Epithelial cell of proximal tubule (primary cell): ENCODE measurements at regions not wholly inside any gene's neighbourhood (a gene's known extent, or its start where the extent isn't known, plus 50 kb on each side); places are given as distances from the start of the nearest gene placed in this dataset.

Experiments
- DNase-seq: peaks from one replicate; pipeline ENCODE4 v3.0.0-alpha.2; 2011; ENCODE audit warnings: low read depth
- H3K4me3 ChIP-seq: 2 replicates; pipeline ENCODE4 v1.5.1; 2011; ENCODE audit warnings: low read depth, mild to moderate bottlenecking, low read length
- CTCF ChIP-seq: conservative IDR thresholded peaks from 2 replicates; pipeline ENCODE4 v1.5.1; 2012; ENCODE audit warnings: low read depth, mild to moderate bottlenecking, low read length

GRCh38 chr20:12020846-12021245 lies 103.2 kb downstream of the BTBD3 start:
- DNase-seq: no peak
- H3K4me3 ChIP-seq: no peak overlapping the region
- TF ChIP-seq CTCF: no peak

GRCh38 chr20:12022126-12022525 lies 104.4 kb downstream of the BTBD3 start:
- no peak for DNase-seq
- H3K4me3 ChIP-seq: no peak overlapping the region
- TF ChIP-seq CTCF: no peak

GRCh38 chr20:12023194-12023795 lies 105.6 kb downstream of the BTBD3 start:
- no peak for TF ChIP-seq CTCF
- no peak for DNase-seq
- no peak overlapping the region for H3K4me3 ChIP-seq

- H3K4me3 ChIP-seq: no peak overlapping the region
- no peak for DNase-seq
- no peak for TF ChIP-seq CTCF
Measured at GRCh38 chr20:12028771-12029170, 111.1 kb downstream of the BTBD3 start.

GRCh38 chr20:12030470-12030869 lies 112.8 kb downstream of the BTBD3 start:
- DNase-seq: no peak
- no peak for TF ChIP-seq CTCF
- H3K4me3 ChIP-seq: no peak overlapping the region

- no peak for TF ChIP-seq CTCF
- DNase-seq: no peak
- no peak overlapping the region for H3K4me3 ChIP-seq
Measured at GRCh38 chr20:12036142-12036541, 118.4 kb downstream of the BTBD3 start.

- no peak for DNase-seq
- TF ChIP-seq CTCF: no peak
- no peak overlapping the region for H3K4me3 ChIP-seq
Measured at GRCh38 chr20:12037521-12037920, 119.8 kb downstream of the BTBD3 start.
